NCI-H510A treated with DMSO at 0.1 percent for 48 hours (cell line): ENCODE measurements at regions not wholly inside any gene's neighbourhood (a gene's known extent, or its start where the extent isn't known, plus 50 kb on each side); places are given as distances from the start of the nearest gene placed in this dataset.

Experiments
- DNase-seq: peaks from one replicate; lab custom pipeline; 2025; lab: John Stamatoyannopoulos, UW

DNA sequence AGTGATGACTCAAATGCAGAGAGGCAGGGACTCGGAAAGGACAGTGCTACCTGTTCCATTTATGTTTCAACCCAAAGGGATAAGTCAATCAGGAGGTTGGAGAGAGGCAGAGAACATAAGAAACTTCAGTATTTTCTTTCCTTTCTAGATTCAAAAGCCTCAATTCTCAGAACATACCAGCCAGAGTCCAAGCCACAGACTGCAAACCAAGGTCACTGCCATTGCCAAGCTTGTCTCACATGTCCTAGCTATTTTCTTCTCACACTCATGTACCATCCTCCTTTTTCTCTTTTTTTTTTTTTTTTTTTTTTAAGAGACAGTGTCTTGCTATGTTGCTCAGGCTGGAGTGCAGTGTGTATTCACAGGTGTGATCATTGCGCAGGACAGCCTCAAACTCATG, 111.7 kb upstream of the AKIP1 start:
- DNase-seq, result no peak

DNA sequence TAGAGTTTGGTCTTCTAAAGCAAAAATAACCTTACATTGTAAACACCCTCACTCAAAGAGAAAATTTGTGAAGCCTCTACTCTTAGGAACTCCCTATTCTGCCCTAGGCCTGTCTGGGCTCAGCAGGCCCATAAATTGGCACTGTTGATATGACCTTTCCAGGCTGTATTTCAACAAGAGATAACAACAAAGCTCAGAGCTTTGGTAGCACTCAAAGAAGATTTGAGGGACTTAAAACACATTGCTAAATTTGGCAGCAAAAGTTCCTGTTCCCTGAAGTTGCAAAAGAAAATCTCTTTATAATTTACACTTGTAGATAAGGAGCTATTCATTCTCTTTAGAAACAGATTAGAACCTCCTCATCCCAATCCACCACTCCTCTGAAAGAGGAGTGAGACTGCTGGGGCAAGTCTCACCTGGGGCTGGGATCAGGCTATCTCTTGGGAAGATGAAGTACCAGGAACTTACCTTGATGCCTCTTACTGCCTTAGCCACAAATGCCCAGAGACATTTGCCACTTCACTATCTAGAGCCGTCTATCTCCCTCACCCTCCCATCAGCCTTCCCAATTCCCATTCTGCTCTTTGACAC, 110.4 kb upstream of the AKIP1 start:
- DNase-seq, result no peak

DNA sequence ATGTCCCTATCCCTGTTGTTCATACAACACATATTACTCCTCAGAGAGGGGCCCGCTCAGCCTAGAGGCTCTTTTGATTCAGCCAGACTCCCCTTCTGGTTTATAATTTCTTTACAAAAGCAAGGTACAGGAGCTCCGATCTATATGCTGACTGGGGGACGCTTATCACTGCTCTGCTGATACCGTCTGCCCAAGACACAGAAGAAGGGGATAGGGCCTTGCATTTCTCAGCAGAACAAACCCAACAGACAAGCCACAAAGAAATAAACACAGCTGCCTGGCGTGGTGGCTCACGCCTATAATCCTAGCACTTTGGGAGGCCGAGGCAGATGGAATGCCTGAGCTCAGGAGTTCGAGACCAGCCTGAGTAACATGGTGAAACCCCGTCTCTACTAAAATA, 109.9 kb upstream of the AKIP1 start:
- no peak for DNase-seq

DNA sequence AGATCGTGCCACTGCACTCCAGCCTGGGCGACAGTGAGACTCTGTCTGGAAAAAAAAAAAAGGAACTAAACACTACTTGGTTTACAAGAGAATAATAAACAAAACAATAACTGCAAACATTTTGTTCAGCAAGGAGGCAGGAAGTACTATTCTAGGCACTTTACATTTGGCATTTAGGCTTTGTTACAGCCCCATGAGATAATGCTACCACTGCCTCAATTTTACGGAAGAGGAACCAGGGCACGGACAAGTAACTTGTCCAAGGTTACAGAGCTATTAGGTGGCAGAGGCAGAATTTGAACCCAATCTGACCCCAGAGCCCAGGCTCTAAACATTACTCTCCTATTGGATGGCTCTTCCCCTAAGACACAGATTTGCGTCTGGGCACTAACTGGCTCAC, 108.7 kb upstream of the AKIP1 start:
- DNase-seq, result no peak

DNA sequence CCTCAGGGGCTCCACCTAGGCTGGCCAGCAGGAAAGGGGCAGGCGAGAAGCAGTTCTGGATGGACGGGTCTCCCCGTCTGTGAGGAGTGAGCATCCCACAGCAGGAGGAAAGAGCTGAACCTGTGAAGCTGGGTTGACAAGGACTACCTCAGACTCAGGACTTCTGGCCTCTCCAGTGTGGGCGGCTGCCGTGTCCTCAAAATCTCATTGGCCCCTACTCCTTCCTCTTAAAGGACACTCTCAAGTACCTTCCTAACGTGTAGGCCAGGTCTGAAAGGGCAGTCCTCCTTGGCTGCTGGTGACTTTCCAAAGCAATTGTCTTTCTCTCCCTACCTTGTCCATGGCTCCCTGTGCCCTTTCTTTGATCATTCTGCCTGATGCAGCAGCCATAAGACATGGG, 107.0 kb upstream of the AKIP1 start:
- no peak for DNase-seq

DNA sequence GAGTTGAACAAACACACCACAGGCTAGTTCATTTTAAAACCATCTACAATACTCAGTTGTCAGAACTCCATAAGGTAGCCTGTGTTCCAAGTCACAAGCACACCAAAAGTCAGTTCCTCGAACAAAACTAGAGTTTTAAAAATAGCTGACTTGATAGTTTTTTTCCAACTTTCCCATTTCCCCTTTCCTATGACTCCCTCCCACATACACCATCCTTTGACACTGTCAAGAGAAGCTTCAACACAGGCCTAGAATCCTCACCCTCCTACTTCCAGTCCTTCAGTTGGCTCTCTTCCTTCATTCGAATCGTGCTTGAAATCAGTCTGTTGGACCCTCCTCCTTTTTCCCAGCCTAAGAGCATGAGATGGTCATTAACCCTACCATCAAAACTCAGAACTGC, 105.7 kb upstream of the AKIP1 start:
- no peak for DNase-seq

DNA sequence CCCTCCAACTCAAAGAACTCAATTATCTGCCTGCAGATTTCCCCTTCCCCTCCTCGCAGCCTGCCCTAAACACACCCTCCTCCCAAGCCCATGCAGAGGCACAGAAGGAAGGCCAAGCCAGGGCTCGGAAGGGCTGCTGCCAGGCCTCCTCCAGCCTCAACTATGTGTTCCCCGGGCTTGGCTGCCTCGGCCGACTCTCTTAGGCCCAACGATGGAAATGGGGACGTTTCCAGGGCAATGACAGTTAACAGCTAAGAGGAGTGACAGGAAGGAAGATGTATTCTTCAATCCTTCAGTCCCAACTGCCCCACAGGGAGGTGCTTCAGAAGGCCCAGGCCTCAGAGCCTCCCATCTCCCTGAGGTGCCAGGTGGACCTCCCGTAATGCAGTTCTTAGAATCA, 104.0 kb upstream of the AKIP1 start:
- DNase-seq, result no peak

DNA sequence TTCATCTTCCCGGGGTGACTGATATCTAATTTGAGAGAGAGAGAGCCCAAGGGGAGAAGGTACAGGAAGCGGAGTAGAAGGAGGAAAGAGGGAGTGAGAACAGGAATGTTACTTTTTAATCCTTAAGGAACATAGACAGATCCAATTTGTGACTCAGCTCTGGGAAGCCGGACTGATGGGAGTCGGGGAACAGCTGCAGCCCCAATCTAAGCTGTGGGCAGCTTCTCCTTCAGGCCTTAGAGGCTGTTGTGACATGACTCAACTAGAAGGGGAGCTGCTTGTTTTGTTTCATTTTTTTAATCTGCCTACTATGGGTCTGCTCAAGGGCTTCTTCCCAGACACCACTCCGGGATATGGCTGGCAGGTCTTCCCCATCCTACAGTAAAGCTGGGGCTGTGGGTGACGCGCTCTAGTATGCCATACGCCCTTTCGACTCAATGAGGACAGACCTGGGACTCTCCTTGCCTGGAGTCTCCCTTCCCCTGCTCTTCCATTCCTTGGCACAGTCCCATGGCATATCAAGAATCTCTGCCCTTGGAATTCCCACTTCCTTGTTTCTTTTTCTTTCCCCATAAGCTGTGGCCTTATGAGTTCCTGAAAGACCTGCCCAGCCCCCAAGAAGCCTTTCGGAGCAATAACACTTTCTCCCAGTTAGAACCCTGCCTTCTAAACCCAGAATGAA, 103.3 kb upstream of the AKIP1 start:
- DNase-seq, result no peak

DNA sequence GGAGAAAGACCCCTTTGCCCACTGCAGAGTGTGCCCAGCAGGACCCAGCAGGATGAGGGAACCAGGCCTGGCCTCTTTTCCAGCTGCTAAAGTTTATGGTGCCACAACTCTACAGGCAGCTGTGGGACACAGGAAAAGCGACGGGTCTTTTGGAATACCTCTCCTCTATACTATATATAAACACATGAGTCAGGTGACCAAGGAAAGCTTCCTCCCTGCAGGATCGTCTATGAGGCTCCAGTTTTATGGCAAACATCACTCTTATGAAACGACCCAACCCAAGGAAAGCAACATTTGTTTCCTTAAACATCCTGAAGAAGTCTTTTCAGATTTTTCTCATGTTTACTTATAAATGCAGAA, 102.8 kb upstream of the AKIP1 start:
- DNase-seq, result no peak

DNA sequence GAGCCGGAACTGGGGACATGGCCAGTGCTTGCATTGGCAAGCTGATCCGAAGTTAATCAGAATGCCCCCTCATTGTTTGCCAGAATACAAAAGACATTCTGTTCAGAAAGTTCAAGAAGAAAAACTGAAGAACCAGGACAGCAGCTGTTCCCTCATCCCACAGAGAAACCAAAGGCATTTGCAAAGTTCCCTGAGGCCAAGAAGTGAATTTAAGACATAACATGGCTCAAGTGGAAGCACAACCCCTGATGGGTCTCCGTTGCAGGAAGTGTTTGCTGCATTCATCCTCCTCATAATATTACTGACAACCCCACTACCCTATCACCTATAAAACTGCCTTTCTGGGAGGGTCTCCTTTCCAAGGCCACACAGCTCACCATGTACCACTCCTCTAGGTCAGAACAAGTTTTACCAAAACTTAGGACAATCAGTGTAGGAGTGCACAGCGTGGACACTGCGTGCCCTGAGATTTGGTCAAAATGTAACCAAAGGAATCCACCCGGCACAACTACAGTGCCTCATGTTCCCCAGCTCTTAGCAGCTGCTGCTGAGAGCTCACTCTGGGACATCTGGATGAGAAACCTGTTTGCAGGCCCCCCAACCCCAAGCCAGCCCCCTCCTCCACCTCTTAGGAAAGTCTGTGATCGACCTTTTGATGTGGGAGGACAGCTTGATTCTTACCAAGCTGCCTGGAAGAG, 101.6 kb upstream of the AKIP1 start:
- DNase-seq, result no peak

DNA sequence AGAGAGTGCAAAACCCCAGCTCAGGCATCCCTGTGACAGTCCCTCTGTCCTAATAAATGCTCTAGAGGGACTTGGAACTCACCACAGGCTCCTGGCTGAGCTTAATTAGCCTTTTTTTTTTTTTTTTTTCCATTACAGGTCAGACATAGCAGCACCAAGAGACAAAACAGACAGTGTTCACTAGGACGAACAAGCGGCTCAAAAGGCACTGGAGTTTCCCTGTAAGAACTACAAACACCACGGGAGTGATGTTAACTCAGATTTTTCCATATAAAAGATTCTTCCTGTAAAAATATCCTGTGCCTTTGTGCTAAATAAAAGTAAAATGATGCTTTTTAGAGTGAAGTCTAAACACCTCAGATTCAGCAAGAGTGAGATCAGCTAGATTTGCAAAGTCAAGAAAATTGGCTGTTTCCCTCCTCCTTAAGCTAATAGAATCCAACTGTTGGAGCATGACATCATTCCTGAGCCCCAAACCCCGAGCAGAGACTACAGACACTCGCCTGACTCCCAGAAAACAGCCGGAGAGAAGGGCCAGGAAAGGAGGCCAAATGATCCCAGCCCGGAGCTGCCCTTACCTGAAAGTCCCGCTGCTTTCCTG, 101.0 kb upstream of the AKIP1 start:
- DNase-seq, result no peak

DNA sequence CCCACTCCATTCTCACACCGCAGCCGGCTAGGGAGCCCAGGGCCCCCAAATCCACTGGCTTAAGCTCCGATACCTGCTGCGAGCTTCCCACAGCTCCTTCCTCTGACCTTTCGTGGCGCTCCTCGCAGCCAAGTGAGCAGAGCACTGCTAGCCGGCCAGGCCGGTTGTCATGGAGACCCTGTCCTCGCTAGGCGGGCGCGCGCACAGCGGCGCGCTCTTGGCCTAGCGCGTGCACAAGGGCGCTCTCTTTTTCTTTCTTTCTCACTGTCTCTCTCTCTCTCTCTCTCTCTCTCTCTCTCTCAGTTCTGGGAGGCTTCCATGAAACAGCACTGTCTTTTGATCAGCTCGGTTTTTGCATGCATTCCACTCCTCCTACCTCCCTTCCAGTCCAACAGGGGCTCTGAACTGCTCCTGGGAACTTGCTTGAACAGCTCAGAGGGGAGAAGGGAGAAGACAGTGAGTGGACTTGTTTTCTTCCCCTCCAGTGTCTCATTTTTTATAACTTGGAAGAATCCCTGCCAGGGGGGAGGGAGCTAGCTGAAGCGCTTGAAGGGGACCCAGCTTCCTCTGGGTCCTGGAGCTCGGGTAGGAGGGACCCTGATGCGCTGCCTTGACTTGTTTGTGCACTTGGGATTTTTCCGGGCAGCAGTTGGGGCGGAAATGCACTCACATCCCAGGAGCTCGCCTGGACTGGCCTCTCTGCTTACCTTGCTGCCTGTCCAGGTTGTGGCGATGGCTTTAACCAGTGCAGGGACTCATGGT, 100.3 kb upstream of the AKIP1 start:
- peak; percentile 52 for DNase-seq

DNA sequence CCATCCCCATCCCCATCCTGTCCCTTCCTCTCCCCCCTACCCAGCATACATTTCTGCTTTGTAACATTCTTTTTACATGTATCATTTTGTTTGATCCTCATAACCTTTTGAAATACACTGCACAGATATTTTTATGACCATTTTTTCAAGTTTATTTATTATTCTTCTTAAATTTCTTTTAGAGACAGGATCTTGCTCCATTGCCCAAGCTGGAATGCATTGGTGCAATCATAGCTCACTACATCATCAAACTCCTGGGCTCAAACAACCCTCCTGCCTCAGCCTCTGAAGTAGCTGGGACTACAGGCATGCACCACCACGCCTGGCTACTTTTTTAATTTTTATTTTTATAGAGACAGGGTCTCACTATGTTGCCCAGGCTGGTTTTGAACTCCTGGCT, 99.4 kb upstream of the AKIP1 start:
- DNase-seq, result no peak

DNA sequence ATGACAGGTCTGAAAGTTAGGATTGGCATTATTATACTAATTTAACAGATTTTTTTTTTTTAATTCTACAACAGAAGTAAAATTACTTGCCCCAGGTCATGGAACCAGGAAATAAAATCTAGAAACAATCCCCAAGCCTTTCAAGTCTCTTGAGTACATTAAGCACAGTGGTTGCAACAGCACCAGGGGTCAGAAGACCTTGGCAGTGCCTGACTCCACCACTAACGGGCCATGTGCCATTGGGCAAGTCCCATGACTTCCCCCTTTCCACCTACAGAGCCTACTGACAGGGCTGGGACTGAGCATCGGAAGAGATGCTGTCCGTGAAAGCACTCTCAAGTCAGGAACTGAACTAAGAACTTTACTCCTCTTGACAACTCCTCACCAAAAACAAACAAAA, 98.6 kb upstream of the AKIP1 start:
- no peak for DNase-seq

DNA sequence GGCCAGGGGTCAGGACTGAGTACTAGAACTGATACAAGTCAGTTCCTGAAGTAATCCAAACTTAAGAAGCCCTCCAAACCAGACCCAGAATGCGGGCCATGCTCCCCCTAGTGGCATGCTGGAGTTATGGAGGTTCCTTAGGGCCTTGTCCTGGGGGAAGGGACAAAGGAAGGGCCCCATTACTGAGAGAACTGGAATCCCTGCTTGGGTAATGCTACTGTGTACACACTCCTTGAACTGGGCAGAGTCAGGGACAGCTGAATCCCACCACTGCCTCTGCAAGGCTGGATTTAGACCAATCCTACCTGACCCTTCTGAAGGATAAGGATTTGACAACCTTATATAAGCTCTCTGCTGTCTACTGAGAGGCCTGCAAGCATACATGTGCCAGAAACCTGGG, 97.3 kb upstream of the AKIP1 start:
- DNase-seq, result peak; percentile 53

DNA sequence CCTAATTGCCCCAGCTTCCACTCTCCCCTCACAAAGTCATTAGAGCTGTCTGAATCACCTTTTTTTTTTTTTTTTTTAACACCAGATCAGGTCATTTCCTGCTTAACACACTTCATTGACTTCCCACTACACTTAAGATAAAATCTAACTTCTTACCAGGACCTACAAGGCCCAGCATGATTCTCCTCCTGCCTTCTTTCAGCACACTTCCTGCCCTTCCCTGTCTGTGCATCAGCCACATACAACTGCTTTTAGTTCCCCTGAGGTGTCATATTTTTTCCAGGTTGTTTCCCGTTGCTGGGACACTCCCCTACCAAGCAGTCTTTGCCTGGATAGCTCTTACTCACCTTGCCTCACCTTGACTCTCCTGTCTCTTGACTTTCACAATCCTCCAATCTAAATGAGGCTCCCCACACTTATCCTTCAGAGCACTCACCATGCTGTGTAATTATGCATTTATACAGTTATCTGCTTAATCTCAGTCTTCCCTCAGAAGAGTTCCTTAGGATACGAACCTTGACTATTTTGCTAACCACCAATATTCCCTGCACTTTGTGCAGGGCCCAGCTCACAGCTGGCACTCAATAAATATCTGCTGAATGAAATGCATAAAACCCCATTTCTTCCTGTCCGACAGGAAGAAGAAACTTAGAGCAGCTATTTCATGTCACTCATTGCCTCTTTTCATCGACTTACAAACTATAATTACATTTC, 96.6 kb upstream of the AKIP1 start:
- DNase-seq, result no peak

DNA sequence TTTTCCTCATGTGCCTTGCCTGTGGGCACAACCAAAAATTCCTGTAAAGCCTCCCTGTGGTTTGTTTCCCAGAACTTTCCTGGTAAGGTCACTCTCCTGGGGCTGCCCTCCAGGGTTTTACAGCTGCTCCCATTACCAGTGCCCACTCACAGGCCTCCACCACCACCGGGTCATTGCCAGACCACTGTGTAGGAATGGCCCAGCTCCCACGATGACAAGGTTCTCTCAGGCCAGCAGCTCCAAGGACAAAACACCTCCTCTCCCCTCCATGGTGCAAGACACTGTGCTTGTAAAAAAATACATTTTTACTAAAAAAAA, 96.1 kb upstream of the AKIP1 start:
- no peak for DNase-seq

DNA sequence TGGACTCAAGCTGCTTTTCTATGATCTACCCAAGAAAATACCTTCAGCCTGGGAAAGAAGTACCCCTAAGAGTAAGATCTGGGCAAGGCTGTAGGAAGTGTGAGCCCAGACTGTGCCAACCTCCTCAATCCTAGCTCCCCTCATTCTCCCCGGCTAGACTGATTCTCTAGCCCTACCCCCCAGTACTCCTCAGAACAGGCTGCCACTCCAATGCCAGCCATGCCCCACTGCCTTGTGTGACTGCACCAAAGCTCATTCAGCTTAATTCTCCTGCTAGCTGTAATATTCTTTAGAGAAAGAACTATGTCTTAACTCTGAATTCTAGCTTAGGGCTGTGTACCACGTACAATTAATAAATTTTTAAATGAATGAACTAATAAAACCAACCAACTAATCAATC, 92.6 kb upstream of the AKIP1 start:
- no peak for DNase-seq

DNA sequence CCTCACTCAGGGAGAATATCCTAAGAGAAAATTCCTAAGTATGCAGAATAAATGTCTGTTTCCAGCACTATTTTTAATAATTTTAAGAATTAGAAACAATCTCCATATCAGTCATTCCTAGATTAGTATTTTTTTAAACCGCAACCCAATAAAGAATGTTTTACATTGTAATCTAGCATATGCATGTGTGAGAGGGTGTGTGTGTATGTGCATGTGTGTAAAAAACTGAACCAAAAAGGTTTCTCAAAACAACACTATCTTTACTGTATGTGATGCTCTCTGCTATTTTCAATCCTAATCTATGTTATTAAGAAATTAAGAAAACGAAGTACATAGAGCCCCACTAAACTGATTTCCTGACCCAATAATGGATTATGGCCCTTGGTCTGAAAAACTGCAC, 90.6 kb upstream of the AKIP1 start:
- DNase-seq, result no peak

DNA sequence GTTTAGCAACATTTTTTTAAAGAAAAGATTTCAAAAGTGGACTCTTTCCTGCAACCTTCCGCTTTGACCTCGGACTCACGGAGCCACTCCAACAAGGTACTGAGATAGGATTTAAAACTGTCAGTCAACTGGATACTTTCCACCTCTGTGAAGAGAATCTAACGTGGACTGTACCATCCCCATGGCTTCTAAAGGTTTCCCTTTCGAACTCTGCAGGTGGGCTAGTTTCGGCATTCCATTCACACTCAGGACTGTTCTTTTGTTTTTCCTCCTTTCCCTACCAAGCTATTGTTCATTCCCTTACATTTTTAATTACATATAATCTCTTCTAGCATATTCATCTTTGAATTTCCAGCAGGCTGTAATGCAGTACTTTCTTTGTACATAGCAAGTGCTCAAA, 88.5 kb upstream of the AKIP1 start:
- DNase-seq, result no peak

DNA sequence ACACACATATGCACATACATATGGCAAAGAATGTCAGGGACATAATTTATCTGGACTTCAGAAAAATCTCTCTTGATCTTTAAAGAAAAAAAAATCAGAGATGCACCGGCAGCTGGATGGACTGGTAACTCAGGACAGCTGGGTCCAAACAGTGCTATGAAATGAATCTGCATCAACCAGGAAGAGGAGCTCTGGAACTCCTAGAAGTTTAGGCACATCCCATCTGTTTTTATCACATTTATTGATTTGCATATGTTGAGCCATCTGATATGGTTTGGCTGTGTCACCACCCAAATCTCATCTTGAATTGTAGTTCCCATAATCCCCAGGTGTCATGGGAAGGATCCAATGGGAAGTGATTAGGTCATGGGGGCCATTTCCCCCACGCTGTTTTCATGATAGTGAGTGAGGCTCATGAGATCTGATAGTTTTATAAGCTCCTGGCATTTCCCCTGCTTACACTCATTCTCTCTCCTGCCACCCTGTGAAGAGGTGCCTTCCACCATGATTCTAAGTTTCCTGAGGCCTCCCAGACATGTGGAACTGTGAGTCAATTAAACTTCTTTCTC, 87.7 kb upstream of the AKIP1 start:
- no peak for DNase-seq
